Hematopoietic multipotent progenitor cell (in vitro differentiated cells): ENCODE measurements at regions not wholly inside any gene's neighbourhood (a gene's known extent, or its start where the extent isn't known, plus 50 kb on each side); places are given as distances from the start of the nearest gene placed in this dataset. TPM values are rescaled to one million over a fixed set of nuclear protein-coding genes. Genes with fewer than 3 reads are reported as not detected.

Source experiments
- DNase-seq, 3 donors: peaks; one replicate each; pipeline ENCODE4 v3.0.0-alpha.2; 2011 to 2015; ENCODE audit warnings: low read depth in 2 of 3, low spot score in 2 of 3
- small RNA-seq: library from RNA; depleted of rRNA; stranded (forward); fragments of <200 nt; gene quantifications from one replicate; pipeline ENCODE3, GENCODE V24; 2012

- no peak for DNase-seq
These were observed 85.6 kb upstream of the C1orf21 start for GRCh38 chr1:184301227-184301626.

GRCh38 chr1:184302346-184302745 is 84.5 kb upstream of the C1orf21 start:
- DNase-seq = no peak

- DNase-seq = no peak
These were observed 76.5 kb upstream of the C1orf21 start for GRCh38 chr1:184310157-184310819.

- no peak for DNase-seq
These were observed 75.2 kb upstream of the C1orf21 start for GRCh38 chr1:184311580-184311979.

- DNase-seq = no peak
These were observed 71.6 kb upstream of the C1orf21 start for GRCh38 chr1:184315254-184315653.

- no peak for DNase-seq
These were observed 67.0 kb upstream of the C1orf21 start for GRCh38 chr1:184319879-184320278.

GRCh38 chr1:184322253-184322652 is 64.6 kb upstream of the C1orf21 start:
- no peak for DNase-seq

GRCh38 chr1:184324972-184325371 is 61.9 kb upstream of the C1orf21 start:
- DNase-seq = no peak

- no peak for DNase-seq
These were observed 60.6 kb upstream of the C1orf21 start for GRCh38 chr1:184326278-184326677.

- peak in 2 of 3 donors; percentile 26 to 43 for DNase-seq
These were observed 57.4 kb upstream of the C1orf21 start for GRCh38 chr1:184329245-184329953.

- DNase-seq = no peak
These were observed 56.6 kb upstream of the C1orf21 start for GRCh38 chr1:184329962-184330868.

- no peak for DNase-seq
These were observed 56.0 kb upstream of the C1orf21 start for GRCh38 chr1:184330875-184331274.

Small RNAs in the stretch of these regions (small RNA-seq; reads per million reads assigned to genes)
- gene RF00019 = not detected
